Activated CD8-positive, alpha-beta T cell treated with anti-CD3 and anti-CD28 coated beads for 36 hours (primary cell): ENCODE measurements at regions not wholly inside any gene's neighbourhood (a gene's known extent, or its start where the extent isn't known, plus 50 kb on each side); places are given as distances from the start of the nearest gene placed in this dataset.
A peak's percentile ranks its signal among the peaks of the same experiment; 100 is the strongest.

Experiments used
- ATAC-seq: fragments of 200-7000 bp; cut with Tn5 transposase; one replicate; pipeline ENCODE4 v1.10.0; 2021; ENCODE audit warnings: mild to moderate bottlenecking, moderate library complexity
- CTCF ChIA-PET: fragments of 350-600 bp; sonication (Branson Sonifier 250); formaldehyde crosslinking; loops from one replicate; lab custom pipeline; 2021; ENCODE audit warnings: antibody characterized with exemption; lab: Charles Lee
- POLR2A ChIA-PET: fragments of 350-600 bp; sonication (Branson Sonifier 250); formaldehyde crosslinking; loops from one replicate; lab custom pipeline; 2021; ENCODE audit warnings: antibody characterized with exemption; lab: Charles Lee
- DNase-seq: peaks from one replicate; pipeline ENCODE4 v3.0.0-alpha.2; 2020
- H3K27ac Mint-ChIP-seq: one replicate; pipeline ENCODE4 v1.8.0; 2021; ENCODE audit warnings: mild to moderate bottlenecking, mixed read lengths
- H3K27me3 Mint-ChIP-seq: one replicate; pipeline ENCODE4 v1.8.0; 2021; ENCODE audit warnings: mixed read lengths
- H3K36me3 Mint-ChIP-seq: one replicate; pipeline ENCODE4 v1.8.0; 2021; ENCODE audit warnings: low read depth, mixed read lengths
- H3K4me1 Mint-ChIP-seq: one replicate; pipeline ENCODE4 v1.8.0; 2021; ENCODE audit warnings: low read depth, mixed read lengths
- H3K4me3 Mint-ChIP-seq: one replicate; pipeline ENCODE4 v1.8.0; 2021; ENCODE audit warnings: mild to moderate bottlenecking, moderate library complexity, mixed read lengths
- H3K9me3 Mint-ChIP-seq: one replicate; pipeline ENCODE4 v1.8.0; 2021; ENCODE audit warnings: mixed read lengths
- intact Hi-C: fragments of 100-400 bp; cut with micrococcal nuclease; formaldehyde crosslinking; loops from one replicate; pipeline ENCODE4 v1.10.0; 2022
- TF ChIP-seq, protein P1 (sequence below): fragments of 200-600 bp; IDR thresholded peaks from one replicate; pipeline ENCODE4 v1.8.0; 2022; ENCODE audit warnings: antibody characterized with exemption, mild to moderate bottlenecking

DNA sequence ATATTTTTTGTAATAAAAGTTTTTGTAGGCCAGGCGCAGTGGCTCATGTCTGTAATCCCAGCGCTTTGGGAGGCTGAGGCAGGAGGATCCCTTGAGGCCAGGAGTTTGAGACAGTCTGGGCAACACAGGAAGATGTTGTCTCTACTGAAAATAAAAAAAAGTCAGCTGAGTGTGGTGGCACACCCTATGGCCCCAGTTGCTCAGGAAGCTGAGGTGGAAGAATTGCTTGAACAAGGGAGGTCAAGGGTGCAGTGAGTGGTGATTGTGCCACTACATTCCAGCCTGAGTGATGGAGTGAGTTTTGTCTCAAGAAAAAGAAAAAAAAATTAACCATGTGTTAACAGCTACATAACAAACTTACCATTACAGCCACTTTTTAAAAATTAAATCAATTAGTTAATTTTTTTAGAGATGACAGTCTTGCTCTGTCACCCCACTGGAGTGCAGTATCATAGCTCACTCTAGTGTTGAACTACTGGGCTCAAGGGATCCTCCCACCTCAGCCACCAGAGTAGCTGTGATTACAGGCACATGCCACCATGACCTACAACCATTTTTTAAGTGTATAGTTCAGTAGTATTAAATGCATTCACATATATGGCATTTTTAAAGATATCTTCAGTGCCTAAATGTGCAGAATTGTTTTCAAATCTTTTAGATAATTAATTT lies 67.2 kb upstream of the ACYP2 start:
- DNase-seq = peak; percentile 32
- peaks cover 22% of the 10 kb centered on the region for H3K4me1 Mint-ChIP-seq
- H3K27me3 Mint-ChIP-seq = no peaks in the 10 kb centered on the region
- CTCF ChIA-PET = interaction anchor here (0.7 kb wide), 1 partner anchor 36 kb away, joined by 3 read pairs; no protein-coding TSS in a partner anchor
- intact Hi-C loops = no loop called here
- POLR2A ChIA-PET = interaction anchor here (0.7 kb wide), 1 partner anchor 79 kb away, joined by 3 read pairs; no protein-coding TSS in a partner anchor
- peaks cover 17% of the 10 kb centered on the region for H3K36me3 Mint-ChIP-seq
- no peak overlapping the region for H3K27ac Mint-ChIP-seq
- H3K9me3 Mint-ChIP-seq = peaks cover 7% of the 10 kb centered on the region
- ATAC-seq = peak; percentile 86
- H3K4me3 Mint-ChIP-seq = no peak overlapping the region
- TF ChIP-seq, protein P1, sequence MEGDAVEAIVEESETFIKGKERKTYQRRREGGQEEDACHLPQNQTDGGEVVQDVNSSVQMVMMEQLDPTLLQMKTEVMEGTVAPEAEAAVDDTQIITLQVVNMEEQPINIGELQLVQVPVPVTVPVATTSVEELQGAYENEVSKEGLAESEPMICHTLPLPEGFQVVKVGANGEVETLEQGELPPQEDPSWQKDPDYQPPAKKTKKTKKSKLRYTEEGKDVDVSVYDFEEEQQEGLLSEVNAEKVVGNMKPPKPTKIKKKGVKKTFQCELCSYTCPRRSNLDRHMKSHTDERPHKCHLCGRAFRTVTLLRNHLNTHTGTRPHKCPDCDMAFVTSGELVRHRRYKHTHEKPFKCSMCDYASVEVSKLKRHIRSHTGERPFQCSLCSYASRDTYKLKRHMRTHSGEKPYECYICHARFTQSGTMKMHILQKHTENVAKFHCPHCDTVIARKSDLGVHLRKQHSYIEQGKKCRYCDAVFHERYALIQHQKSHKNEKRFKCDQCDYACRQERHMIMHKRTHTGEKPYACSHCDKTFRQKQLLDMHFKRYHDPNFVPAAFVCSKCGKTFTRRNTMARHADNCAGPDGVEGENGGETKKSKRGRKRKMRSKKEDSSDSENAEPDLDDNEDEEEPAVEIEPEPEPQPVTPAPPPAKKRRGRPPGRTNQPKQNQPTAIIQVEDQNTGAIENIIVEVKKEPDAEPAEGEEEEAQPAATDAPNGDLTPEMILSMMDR = no peak

DNA sequence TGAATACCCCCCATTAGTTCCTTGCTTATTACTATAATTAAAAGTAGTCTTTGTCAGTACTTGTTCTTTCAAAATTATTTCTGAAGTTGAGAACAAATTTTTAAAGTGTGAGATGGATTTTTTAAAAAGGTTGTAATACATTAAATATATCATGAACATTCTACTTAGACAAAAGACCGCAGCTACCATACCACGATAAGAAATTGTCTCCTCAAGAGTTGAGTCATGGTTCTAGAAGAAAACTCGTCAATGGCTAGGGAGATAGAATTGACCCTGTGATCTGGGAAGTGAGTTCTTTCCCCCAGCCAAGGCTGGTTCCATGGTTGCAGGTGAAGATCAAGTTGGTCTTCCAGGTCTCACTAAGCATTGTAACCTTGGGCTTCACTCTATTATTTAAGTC lies 67.8 kb upstream of the ACYP2 start:
- ChIA-PET CTCF (no interaction called here), POLR2A (interaction anchor here (0.7 kb wide), 1 partner anchor 78 kb away, joined by 3 read pairs; no protein-coding TSS in a partner anchor)
- TF ChIP-seq, protein P1 = no peak
- Mint-ChIP-seq H3K4me3 (no peak overlapping the region), H3K4me1 (peaks cover 21% of the 10 kb centered on the region), H3K9me3 (peaks cover 7% of the 10 kb centered on the region), H3K27ac (no peak overlapping the region), H3K27me3 (no peaks in the 10 kb centered on the region), H3K36me3 (peaks cover 19% of the 10 kb centered on the region)
- no peak for DNase-seq
- intact Hi-C loops = no loop called here
- no peak for ATAC-seq

DNA sequence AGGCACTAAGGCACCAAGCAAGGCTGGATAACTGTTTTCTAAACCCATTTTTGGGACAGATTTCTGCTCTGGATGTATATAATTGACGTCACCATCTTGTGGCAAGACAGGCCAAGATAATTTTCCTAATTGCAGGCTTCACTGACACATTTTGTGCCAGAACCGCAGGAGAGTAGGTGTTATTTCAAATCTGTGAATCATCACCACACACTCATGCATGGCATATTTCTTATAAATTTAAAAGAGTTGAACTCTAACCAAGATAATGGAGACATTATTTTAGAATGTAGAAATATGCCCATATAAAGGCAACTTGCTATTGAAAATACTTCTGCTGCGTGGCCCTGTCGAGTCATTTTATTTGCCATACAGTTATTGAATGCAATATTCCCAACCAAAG lies 68.3 kb upstream of the ACYP2 start:
- H3K36me3 Mint-ChIP-seq = peaks cover 24% of the 10 kb centered on the region
- DNase-seq (peak; percentile 20), ATAC-seq (peak; percentile 43)
- H3K27ac Mint-ChIP-seq = peak overlapping the region; percentile 28
- CTCF ChIA-PET = no interaction called here
- intact Hi-C loops = no loop called here
- no peaks in the 10 kb centered on the region for H3K27me3 Mint-ChIP-seq
- POLR2A ChIA-PET = interaction anchor here (0.6 kb wide), 1 partner anchor 135 kb away, joined by 4 read pairs; no protein-coding TSS in a partner anchor
- H3K9me3 Mint-ChIP-seq = peaks cover 7% of the 10 kb centered on the region
- H3K4me1 Mint-ChIP-seq = peaks cover 21% of the 10 kb centered on the region
- TF ChIP-seq, protein P1 = no peak
- no peak overlapping the region for H3K4me3 Mint-ChIP-seq

DNA sequence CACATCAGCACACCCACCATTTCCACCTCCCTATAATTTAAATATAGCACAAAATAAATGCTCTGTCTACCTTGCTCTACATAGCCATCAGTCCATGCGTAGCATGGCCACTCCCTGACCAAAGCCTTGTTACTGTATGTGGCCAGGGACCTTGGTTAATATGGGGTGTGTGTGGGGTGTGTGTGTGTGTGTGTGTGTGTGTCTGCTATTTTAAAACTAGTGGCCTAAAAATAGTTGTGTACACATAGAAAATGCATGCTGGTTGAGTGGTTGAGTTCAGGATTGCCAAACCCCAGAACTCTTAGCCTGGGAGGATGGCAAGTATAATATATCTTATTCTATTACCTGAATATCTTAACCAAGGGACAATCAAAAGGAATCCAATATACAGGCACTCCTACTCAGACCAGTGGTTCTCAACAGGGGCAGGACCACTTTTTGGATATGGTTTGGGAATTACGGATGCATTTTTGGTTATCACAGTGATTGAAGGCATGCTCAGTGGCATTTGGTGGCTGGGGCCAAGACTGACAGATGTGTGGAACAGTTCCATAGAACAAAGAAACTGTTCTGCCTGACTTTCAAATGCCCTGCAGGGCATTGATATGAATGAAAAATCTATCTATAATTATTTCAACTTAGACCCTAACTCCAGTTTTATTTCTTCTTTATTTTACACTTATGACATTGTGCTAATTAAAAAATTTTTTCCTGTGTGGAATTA lies 72.3 kb upstream of the PSME4 start:
- TF ChIP-seq, protein P1 = no peak
- no peaks in the 10 kb centered on the region for H3K27me3 Mint-ChIP-seq
- H3K4me3 Mint-ChIP-seq = no peak overlapping the region
- DNase-seq (no peak), ATAC-seq (no peak)
- ChIA-PET CTCF (no interaction called here), POLR2A (no interaction called here)
- peaks cover 12% of the 10 kb centered on the region for H3K4me1 Mint-ChIP-seq
- peaks cover 7% of the 10 kb centered on the region for H3K9me3 Mint-ChIP-seq
- intact Hi-C loops = no loop called here
- H3K27ac Mint-ChIP-seq = no peak overlapping the region
- peaks cover 17% of the 10 kb centered on the region for H3K36me3 Mint-ChIP-seq

DNA sequence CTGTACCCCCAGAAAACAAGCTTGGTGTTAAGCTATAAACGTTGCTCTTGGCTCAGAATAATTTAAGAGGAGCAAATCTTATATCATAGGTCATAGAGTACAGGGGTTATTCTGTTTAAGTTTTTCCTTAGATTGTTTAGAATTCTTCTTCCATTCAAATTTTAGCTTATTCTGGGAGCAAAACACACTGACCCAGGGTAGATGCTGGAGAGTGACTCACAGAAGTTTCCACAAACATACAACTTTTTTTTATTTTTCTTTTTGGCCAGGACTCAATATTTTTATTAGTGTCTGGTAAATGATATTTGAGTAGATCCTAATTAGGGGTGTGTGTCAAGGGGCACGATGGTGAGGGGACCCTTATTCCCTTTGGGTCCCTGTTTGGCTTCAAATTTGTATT lies 71.5 kb upstream of the PSME4 start:
- ChIA-PET CTCF (interaction anchor here (0.9 kb wide), 1 partner anchor 11 kb away, joined by 3 read pairs; no protein-coding TSS in a partner anchor), POLR2A (interaction anchor here (3.3 kb wide), 1 partner anchor 72 kb away, joined by 15 read pairs; the partner anchor contains the start of gene PSME4)
- intact Hi-C loops = no loop called here
- TF ChIP-seq, protein P1 = no peak
- ATAC-seq (no peak), DNase-seq (no peak)
- H3K4me3 Mint-ChIP-seq = no peak overlapping the region
- peaks cover 17% of the 10 kb centered on the region for H3K36me3 Mint-ChIP-seq
- no peaks in the 10 kb centered on the region for H3K27me3 Mint-ChIP-seq
- no peak overlapping the region for H3K27ac Mint-ChIP-seq
- H3K9me3 Mint-ChIP-seq = peaks cover 7% of the 10 kb centered on the region
- peaks cover 7% of the 10 kb centered on the region for H3K4me1 Mint-ChIP-seq
